GM19043 (cell line): ENCODE measurements at regions not wholly inside any gene's neighbourhood (a gene's known extent, or its start where the extent isn't known, plus 50 kb on each side); places are given as distances from the start of the nearest gene placed in this dataset.
"Not testable (repeated sequence)": the region's sequence is repeated elsewhere in the genome, so short reads cannot be mapped to it uniquely, and the experiment has no call there.

Experiments
- ATAC-seq: cut with Tn5 transposase; IDR thresholded peaks from one replicate; pipeline ENCODE4 v1.9.1; 2021; ENCODE audit warnings: low read depth; ENCODE audit not compliant: unreplicated experiment

- ATAC-seq, result no peak
Measured at GRCh38 chr3:94778814-94779494, 716.1 kb downstream of the NSUN3 start.

GRCh38 chr3:94779699-94780098 lies 716.8 kb downstream of the NSUN3 start:
- ATAC-seq, result no peak

DNA sequence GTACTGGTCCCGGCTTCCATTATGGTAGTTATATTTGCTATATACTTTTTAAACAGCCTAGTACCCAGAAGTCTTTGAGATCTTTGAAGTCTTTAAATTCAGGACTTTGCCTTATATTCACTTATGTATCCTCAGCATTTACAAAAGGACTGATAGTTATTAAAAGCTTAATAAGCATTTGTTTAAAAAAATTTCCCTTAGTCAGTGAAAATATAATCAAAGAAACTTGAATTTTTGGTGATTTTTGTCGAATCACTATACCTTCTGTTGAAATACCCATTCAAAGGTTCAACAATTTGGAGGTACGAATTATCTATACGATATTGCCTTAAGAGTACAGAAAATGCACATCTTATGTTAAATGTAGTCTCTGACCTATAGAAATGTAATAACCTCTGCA lies 721.4 kb downstream of the NSUN3 start:
- ATAC-seq, result no peak

DNA sequence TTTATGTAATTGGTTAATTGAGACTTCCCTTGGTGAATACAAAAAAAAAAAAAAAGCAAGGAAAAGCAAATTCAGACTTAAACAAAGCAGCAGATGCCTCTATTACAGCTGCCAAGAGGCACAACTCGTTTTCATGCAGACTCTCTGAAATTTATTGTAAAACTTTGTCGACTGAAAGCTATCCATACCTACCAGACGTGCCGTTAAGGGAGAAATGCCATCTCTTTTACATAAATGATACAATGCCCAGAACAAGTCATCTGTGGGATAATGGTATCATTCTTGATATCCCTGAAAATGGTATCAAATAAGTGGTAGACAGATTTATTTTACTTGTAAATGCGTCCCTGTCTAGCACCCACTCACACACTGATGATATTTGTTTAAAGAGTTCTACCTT lies 724.2 kb downstream of the NSUN3 start:
- ATAC-seq, result no peak

DNA sequence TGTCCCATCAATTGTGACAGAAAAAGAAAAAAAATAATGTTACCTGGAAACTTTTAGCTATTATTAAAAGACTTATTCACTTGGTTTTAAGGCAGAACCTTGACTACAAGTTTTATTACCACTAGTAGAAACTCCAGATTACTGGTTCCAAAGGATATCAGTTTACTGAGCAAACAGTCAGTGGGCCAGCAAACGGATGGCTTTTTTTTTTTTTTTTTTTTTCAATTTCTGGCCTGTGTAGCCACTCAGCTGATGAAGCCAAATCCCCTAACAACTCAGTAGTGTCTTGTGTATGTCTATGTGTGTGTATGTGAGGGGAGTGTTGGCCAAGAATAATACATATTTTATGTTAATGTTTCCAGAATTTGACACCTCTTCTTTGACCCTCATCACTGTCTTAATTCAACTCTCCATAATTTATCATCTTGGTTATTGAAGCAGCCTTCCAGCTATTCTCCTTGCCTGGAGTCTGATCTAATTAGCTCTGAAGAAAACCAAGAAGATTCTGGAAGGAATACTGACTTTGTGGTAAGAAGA lies 724.9 kb downstream of the NSUN3 start:
- no peak for ATAC-seq

- no peak for ATAC-seq
Measured at GRCh38 chr3:94794563-94794962, 731.7 kb downstream of the NSUN3 start.

DNA sequence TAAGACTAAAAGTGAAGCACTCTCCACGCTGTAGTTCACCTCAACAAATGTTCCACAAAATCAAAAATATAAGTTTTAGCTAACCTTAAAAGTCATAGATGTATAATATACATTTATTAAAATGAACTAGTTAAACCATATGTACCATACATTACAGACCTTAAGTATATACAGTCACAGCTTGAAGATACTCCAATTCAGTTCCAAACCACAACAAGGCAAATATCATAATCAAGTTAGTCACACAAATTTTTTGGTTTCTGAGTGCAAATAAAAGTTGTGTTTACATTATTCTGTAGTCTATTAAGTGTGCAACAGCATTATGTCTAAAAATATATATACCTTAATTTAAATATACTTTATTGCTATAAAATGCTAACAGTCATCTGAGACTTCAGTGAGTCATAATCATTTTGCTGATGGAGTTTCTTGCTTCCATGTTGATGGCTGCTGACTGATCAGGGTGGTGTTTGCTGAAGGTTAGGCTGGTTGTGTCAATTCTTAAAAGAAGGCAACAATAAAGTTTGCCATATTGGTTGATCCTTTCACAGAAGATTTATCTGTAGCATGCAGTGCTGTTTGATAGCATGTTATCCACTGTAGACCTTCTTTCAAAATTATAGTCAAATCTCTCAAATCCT lies 736.7 kb downstream of the NSUN3 start:
- ATAC-seq, result no peak

- no peak for ATAC-seq
Measured at GRCh38 chr3:94811836-94812235, 749.0 kb downstream of the NSUN3 start.

DNA sequence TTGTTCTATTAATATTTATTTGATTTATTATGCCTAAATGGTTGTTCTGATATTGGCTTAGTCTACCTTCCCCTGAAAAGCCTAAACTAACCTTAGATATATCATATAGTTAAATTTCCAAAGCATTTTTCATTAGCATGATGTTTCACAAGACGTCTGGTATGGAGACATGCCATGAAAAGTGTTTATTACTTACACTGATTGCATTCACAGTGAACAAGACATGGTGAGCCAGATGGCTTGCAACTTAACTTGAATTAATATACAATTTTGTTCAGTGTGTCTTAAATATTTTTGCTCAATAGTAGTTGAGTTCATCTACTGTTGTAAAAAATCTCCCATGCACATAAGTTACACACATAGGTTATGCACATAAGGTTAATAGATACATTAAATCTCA lies 758.4 kb downstream of the NSUN3 start:
- no peak for ATAC-seq

DNA sequence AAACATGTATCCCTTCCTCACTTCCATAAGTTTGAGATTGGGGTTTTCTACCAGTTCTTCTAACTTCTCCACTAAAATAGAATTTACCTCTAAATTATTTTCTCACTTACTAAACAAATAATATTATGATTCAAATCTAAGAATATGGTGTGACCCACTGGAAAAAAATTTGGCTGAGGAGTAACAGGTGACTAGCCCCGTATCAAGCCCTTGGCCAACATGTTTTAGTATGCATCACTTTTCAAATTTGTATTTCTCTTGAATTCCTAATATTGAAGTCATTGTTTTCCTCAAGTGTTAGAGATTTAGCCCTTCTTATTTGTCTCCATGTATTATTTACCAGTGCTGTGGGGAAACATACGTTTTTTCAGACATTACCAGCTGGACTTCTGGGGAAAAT lies 759.4 kb downstream of the NSUN3 start:
- no peak for ATAC-seq

GRCh38 chr3:94846251-94846650 lies 783.4 kb downstream of the NSUN3 start:
- ATAC-seq, result not testable (repeated sequence)

- ATAC-seq, result no peak
Measured at GRCh38 chr3:94862703-94863102, 799.8 kb downstream of the NSUN3 start.

DNA sequence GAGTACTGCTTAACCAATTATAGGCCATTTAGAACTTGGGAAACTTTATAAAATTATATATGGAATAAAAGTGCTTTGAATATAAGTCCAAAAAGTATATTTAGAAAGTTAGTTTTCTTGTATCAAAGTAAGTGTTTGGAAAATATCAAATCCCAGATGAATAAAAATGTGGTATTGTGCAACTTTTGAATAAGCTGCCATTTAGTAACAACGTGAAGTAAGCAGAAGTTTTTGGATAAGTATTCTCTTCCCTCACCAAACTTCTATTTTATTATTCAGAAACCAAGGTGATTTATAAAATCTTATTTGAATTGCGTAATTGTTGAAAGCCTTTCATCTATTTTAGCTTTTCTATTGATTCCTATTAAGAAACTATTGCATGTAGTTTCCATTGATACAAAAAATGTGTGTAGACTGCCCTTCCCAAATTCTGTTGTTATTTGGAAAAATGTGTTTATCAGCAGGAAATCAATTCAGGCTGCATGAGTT lies 806.2 kb downstream of the NSUN3 start:
- no peak for ATAC-seq

GRCh38 chr3:94873751-94874150 lies 810.9 kb downstream of the NSUN3 start:
- no peak for ATAC-seq

DNA sequence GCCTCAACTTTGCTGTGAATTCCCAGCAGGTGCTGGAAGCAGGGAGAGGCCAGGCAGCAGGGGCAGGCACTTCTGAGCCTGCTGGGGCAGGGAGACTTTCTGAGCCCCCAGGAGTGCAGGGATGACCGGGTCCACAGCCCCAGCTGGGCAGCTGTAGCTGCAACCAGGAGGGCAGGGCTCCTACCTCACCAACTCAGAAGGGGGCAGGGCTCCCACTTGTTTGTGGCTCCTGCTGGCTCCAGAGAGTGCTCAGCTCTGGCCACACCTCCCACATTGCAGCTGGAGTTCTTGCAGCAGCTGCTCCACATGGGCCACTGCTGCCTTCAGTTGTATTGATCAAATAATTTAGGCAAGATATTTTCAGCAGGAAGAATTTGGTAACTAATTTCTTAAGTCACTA lies 812.3 kb downstream of the NSUN3 start:
- ATAC-seq, result no peak

DNA sequence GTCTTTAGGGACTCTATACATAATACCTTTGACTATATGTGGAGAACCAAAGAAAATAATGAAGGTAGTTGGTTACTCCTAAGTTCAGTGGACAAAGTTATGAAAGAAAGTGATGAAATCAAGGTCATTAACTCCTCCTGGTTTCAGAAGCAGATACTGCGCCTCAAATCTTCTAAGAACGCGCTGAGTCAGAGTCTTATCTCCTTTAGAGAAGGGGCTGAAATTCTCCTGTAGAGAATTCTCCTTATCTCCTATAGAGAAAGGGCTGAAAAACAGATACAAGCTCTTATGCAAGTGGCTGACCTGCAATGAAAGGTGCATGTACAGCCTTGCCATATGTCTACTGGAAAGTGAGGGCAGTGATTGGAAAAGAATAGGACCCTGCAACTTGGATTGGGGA lies 824.2 kb downstream of the NSUN3 start:
- no peak for ATAC-seq

DNA sequence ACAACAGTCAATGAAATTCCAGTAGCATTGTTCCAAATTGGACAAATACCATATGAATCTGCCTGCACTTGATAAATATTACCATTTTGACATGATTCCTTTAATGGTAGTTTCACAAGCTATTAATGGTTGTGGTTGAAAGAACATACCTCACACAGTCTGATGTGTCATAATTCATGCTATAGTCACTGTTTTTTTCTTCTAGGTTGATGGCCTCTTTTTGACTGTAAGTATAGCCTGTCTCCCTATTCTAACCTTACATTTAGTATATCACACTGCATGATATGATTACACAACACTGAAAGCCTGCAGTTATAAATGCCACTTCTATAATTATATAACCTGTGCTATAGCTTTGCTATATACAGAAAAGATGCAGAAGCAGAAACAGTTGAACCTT lies 834.1 kb downstream of the NSUN3 start:
- ATAC-seq, result no peak

- ATAC-seq, result no peak
Measured at GRCh38 chr3:94904156-94904674, 841.4 kb downstream of the NSUN3 start.

DNA sequence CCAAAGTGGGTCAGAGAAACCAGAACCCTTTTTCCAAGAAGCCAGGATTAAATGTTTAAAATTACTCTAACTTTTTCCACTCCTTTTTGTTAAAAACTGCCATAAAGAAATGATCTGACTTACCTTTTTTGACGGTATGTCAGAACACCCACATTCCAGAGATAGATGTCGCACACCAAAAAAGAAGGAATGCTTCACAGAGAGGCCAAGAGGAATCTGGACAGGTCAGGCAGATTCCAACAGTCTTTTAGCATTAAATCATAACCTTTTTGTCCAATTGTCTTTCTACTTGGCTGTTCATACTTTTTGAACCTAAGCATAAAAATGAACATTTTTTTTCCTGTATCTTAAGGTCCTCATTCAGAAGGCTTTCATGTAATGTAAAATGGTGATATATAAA lies 846.9 kb downstream of the NSUN3 start:
- no peak for ATAC-seq

DNA sequence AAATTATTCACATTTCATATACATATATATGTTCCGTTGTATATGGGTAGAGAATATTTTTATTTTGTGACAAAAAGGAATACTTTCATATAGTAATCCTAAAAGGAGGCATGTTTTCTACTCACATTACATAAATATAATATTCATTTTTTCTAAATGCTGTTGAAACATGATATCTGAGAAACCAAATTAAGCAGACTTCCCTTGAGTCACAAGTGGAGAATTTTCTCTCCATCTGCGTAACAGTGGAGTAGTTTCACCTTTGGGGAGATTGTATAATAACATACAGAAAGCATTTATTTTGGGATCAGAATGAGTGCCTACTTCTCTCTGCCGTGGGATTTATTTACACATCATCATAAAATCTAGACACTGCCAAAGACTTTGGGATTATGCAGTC lies 849.8 kb downstream of the NSUN3 start:
- ATAC-seq, result no peak

DNA sequence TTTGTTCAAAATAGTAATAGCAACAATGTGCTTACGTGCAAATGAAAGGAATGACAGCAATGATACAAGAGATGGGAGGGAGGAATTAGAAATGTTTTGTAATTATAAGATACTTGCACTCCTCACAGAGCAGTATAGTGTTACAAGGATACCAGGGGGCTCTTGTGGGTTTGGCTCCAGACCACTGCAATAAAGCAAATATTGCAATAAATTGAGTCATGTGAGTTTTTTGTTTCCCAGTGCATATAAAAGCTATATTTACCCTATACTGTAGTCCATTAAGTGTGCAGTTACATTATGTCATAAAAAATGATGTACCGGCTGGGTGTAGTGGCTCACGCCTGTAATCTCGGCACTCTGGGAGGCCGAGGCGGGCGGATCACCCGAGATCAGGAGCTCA lies 864.3 kb downstream of the NSUN3 start:
- ATAC-seq, result no peak

- ATAC-seq, result no peak
Measured at GRCh38 chr3:94928921-94929320, 866.1 kb downstream of the NSUN3 start.
